A673 (cell line): ENCODE measurements at regions not wholly inside any gene's neighbourhood (a gene's known extent, or its start where the extent isn't known, plus 50 kb on each side); places are given as distances from the start of the nearest gene placed in this dataset.

Source experiments
- BruUV-seq: library from RNA; stranded (reverse); fragments of 400-500 nt; replicated peaks from 2 replicates; lab custom pipeline; 2021; lab: Mats Ljungman, UMichigan
- CTCF ChIA-PET: fragments of 300-600 bp; sonication (Branson Sonifier 250); formaldehyde crosslinking; loops from one replicate; lab custom pipeline; 2022; ENCODE audit warnings: antibody characterized with exemption; lab: Charles Lee
- POLR2A ChIA-PET: fragments of 300-600 bp; sonication (Branson Sonifier 250); formaldehyde crosslinking; loops from one replicate; lab custom pipeline; 2022; ENCODE audit warnings: antibody characterized with exemption; ENCODE audit not compliant: low non-redundant PET; lab: Charles Lee
- DNase-seq: peaks from one replicate; pipeline ENCODE4 v3.0.0-alpha.2; 2015; ENCODE audit warnings: low spot score
- H3K27ac ChIP-seq: fragments of 200-600 bp; sonication (generic); 2 replicates; pipeline ENCODE4 v1.5.1; 2016; ENCODE audit warnings: mixed run types, low read depth, mild to moderate bottlenecking, mixed read lengths, antibody characterized with exemption, low read length; ENCODE audit not compliant: poor library complexity, severe bottlenecking
- H3K27me3 ChIP-seq: fragments of 200-600 bp; sonication (generic); replicated peaks from 2 replicates; pipeline ENCODE4 v1.6.1; 2017; ENCODE audit warnings: mixed run types, low read depth, mild to moderate bottlenecking, mixed read lengths, antibody characterized with exemption, low read length; ENCODE audit not compliant: insufficient read depth, poor library complexity
- H3K36me3 ChIP-seq: fragments of 200-600 bp; sonication (generic); 2 replicates; pipeline ENCODE4 v1.6.1; 2016; ENCODE audit warnings: mixed run types, mild to moderate bottlenecking, mixed read lengths, antibody characterized with exemption, low read length; ENCODE audit not compliant: insufficient read depth, poor library complexity, severe bottlenecking
- H3K4me1 ChIP-seq: fragments of 200-600 bp; sonication (generic); 2 replicates; pipeline ENCODE4 v1.6.1; 2017; ENCODE audit warnings: mixed run types, mild to moderate bottlenecking, mixed read lengths, antibody characterized with exemption, low read length; ENCODE audit not compliant: insufficient read depth, poor library complexity, severe bottlenecking
- H3K4me3 ChIP-seq: fragments of 200-600 bp; sonication (generic); 2 replicates; pipeline ENCODE4 v1.5.1; 2016; ENCODE audit warnings: low read depth, mixed run types, mild to moderate bottlenecking, mixed read lengths, low read length; ENCODE audit not compliant: poor library complexity, severe bottlenecking
- H3K9me3 ChIP-seq: fragments of 200-600 bp; sonication (generic); 2 replicates; pipeline ENCODE4 v1.6.1; 2016; ENCODE audit warnings: mixed run types, low read depth, mild to moderate bottlenecking, mixed read lengths, antibody characterized with exemption, low read length; ENCODE audit not compliant: poor library complexity, severe bottlenecking
- CTCF ChIP-seq: fragments of 300-800, 200-600 bp; sonication (generic); conservative IDR thresholded peaks from 2 replicates; pipeline ENCODE4 v1.5.1; 2017; ENCODE audit warnings: low read depth, mild to moderate bottlenecking, antibody characterized with exemption, low read length, moderate library complexity, mixed read lengths
- EZH2 ChIP-seq: fragments of 200-600 bp; sonication (generic); IDR thresholded peaks from 2 replicates; pipeline ENCODE4 v1.6.1; 2017; ENCODE audit warnings: borderline replicate concordance, low read depth, mild to moderate bottlenecking, mixed read lengths, antibody characterized with exemption, low read length; ENCODE audit not compliant: poor library complexity, severe bottlenecking
- intact Hi-C: fragments of 100-400 bp; cut with micrococcal nuclease; formaldehyde crosslinking; loops from one replicate; pipeline ENCODE4 v1.10.0; 2022; ENCODE audit not compliant: unreplicated experiment

GRCh38 chr1:193926956-193927355 is 740.5 kb upstream of the B3GALT2 start:
- H3K4me3 ChIP-seq = no peak overlapping the region
- no peaks in the 10 kb centered on the region for H3K36me3 ChIP-seq
- BruUV-seq = no TSS peak
- H3K27me3 ChIP-seq = no peaks in the 10 kb centered on the region
- intact Hi-C loops = no loop called here
- no peaks in the 10 kb centered on the region for H3K4me1 ChIP-seq
- DNase-seq = no peak
- H3K9me3 ChIP-seq = peaks cover 8% of the 10 kb centered on the region
- no peak overlapping the region for H3K27ac ChIP-seq
- ChIA-PET CTCF (no interaction called here), POLR2A (no interaction called here)
- TF ChIP-seq EZH2 (no peak), CTCF (no peak)

GRCh38 chr1:193919827-193920226 is 733.4 kb upstream of the B3GALT2 start:
- BruUV-seq = no TSS peak
- Histone ChIP-seq H3K4me1 (no peaks in the 10 kb centered on the region), H3K27me3 (no peaks in the 10 kb centered on the region), H3K4me3 (no peak overlapping the region), H3K9me3 (no peaks in the 10 kb centered on the region), H3K36me3 (no peaks in the 10 kb centered on the region), H3K27ac (no peak overlapping the region)
- no peak for DNase-seq
- ChIA-PET CTCF (no interaction called here), POLR2A (no interaction called here)
- intact Hi-C loops = no loop called here
- no peak for TF ChIP-seq EZH2
- TF ChIP-seq CTCF = no peak

GRCh38 chr1:193916452-193916851 is 730.0 kb upstream of the B3GALT2 start:
- POLR2A ChIA-PET = no interaction called here
- CTCF ChIA-PET = no interaction called here
- no peaks in the 10 kb centered on the region for H3K9me3 ChIP-seq
- H3K36me3 ChIP-seq = no peaks in the 10 kb centered on the region
- no TSS peak for BruUV-seq
- H3K27ac ChIP-seq = no peak overlapping the region
- H3K4me1 ChIP-seq = no peaks in the 10 kb centered on the region
- TF ChIP-seq CTCF (no peak), EZH2 (no peak)
- H3K4me3 ChIP-seq = no peak overlapping the region
- DNase-seq = no peak
- no peaks in the 10 kb centered on the region for H3K27me3 ChIP-seq
- intact Hi-C loops = no loop called here
